Ramos (cell line): ENCODE measurements at regions not wholly inside any gene's neighbourhood (a gene's known extent, or its start where the extent isn't known, plus 50 kb on each side); places are given as distances from the start of the nearest gene placed in this dataset.

Source experiments
- in situ Hi-C: fragments of 300-500 bp; cut with MboI; formaldehyde crosslinking; loops from one replicate; pipeline ENCODE4 v1.14.3; 2022; ENCODE audit warnings: low sequenced_read_pairs; ENCODE audit not compliant: unreplicated experiment

GRCh38 chr15:79190093-79190492, 92.4 kb upstream of the ANKRD34C start:
- in situ Hi-C loops, result no loop called here

GRCh38 chr15:79186616-79187015, 95.9 kb upstream of the ANKRD34C start:
- in situ Hi-C loops, result no loop called here

GRCh38 chr15:79185199-79185598, 94.6 kb upstream of the RASGRF1 start:
- in situ Hi-C loops, result no loop called here

- in situ Hi-C loops, result no loop called here
These were observed 93.9 kb upstream of the RASGRF1 start for GRCh38 chr15:79184465-79184892.

GRCh38 chr15:79180318-79180717, 89.7 kb upstream of the RASGRF1 start:
- in situ Hi-C loops, result no loop called here

GRCh38 chr15:79179597-79179996, 89.0 kb upstream of the RASGRF1 start:
- in situ Hi-C loops, result loop anchor here (5.0 kb wide), 1 partner anchor 152 kb away; no protein-coding TSS in a partner anchor

- in situ Hi-C loops, result loop anchor here (5.0 kb wide), 1 partner anchor 152 kb away; no protein-coding TSS in a partner anchor
These were observed 88.6 kb upstream of the RASGRF1 start for GRCh38 chr15:79179108-79179561.

GRCh38 chr15:79178594-79178993, 88.0 kb upstream of the RASGRF1 start:
- in situ Hi-C loops, result loop anchor here (5.0 kb wide), 1 partner anchor 151 kb away; no protein-coding TSS in a partner anchor

GRCh38 chr15:79176151-79176550, 85.6 kb upstream of the RASGRF1 start:
- in situ Hi-C loops, result loop anchor here (5.0 kb wide), 1 partner anchor 149 kb away; no protein-coding TSS in a partner anchor

- in situ Hi-C loops, result no loop called here
These were observed 82.4 kb upstream of the RASGRF1 start for GRCh38 chr15:79172801-79173460.

GRCh38 chr15:79172032-79172481, 81.5 kb upstream of the RASGRF1 start:
- in situ Hi-C loops, result no loop called here

GRCh38 chr15:79171320-79172031, 80.9 kb upstream of the RASGRF1 start:
- in situ Hi-C loops, result no loop called here

- in situ Hi-C loops, result no loop called here
These were observed 79.7 kb upstream of the RASGRF1 start for GRCh38 chr15:79170256-79170664.

GRCh38 chr15:79169526-79170133, 79.0 kb upstream of the RASGRF1 start:
- in situ Hi-C loops, result no loop called here

- in situ Hi-C loops, result no loop called here
These were observed 78.4 kb upstream of the RASGRF1 start for GRCh38 chr15:79168922-79169456.

GRCh38 chr15:79167776-79168175, 77.2 kb upstream of the RASGRF1 start:
- in situ Hi-C loops, result no loop called here

GRCh38 chr15:79166311-79166955, 75.9 kb upstream of the RASGRF1 start:
- in situ Hi-C loops, result no loop called here

GRCh38 chr15:79164465-79164864, 73.9 kb upstream of the RASGRF1 start:
- in situ Hi-C loops, result no loop called here

- in situ Hi-C loops, result no loop called here
These were observed 73.5 kb upstream of the RASGRF1 start for GRCh38 chr15:79164043-79164442.

GRCh38 chr15:79163395-79163794, 72.8 kb upstream of the RASGRF1 start:
- in situ Hi-C loops, result no loop called here
